ENCODE measurements at regions not wholly inside any gene's neighbourhood (a gene's known extent, or its start where the extent isn't known, plus 50 kb on each side); places are given as distances from the start of the nearest gene placed in this dataset.

DNA sequence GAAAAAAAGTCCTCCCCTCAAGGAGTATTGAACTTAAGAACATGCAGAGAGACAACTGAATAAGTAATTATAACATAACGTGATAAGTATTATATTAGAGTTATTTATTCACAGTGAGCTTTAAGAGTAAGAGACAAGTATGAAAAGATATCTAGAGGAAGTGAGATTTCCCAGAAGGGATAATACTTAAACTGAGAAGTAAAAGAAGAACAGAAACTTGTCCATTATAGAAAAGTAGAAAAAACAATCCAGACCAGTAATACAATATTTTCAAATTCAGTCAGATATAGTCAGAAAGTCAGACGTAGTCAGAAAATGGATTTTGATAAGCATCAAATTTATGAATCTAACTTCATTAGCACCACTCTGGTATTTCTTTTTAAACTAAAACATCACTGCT, 613.0 kb upstream of the CCNG1 start:
- H3K36me3 ChIP-seq, result no peaks in the 10 kb centered on the region
- H3K27me3 ChIP-seq, result no peaks in the 10 kb centered on the region
- ATAC-seq, result no peak
- TF ChIP-seq, protein P1, sequence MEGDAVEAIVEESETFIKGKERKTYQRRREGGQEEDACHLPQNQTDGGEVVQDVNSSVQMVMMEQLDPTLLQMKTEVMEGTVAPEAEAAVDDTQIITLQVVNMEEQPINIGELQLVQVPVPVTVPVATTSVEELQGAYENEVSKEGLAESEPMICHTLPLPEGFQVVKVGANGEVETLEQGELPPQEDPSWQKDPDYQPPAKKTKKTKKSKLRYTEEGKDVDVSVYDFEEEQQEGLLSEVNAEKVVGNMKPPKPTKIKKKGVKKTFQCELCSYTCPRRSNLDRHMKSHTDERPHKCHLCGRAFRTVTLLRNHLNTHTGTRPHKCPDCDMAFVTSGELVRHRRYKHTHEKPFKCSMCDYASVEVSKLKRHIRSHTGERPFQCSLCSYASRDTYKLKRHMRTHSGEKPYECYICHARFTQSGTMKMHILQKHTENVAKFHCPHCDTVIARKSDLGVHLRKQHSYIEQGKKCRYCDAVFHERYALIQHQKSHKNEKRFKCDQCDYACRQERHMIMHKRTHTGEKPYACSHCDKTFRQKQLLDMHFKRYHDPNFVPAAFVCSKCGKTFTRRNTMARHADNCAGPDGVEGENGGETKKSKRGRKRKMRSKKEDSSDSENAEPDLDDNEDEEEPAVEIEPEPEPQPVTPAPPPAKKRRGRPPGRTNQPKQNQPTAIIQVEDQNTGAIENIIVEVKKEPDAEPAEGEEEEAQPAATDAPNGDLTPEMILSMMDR (IDR thresholded peaks at IDR 0.05), result no peak
- TF ChIP-seq POLR2A (IDR thresholded peaks at IDR 0.05), result no peak
- TF ChIP-seq EP300 (IDR thresholded peaks at IDR 0.05), result no peak
- no peak for TF ChIP-seq POLR2AphosphoS5 (IDR thresholded peaks at IDR 0.05)
- WGBS, 2 donors (ENCODE audit: low coverage in 1 of 2), result 57 to 90% methylated on average over 2 of the region's 2 CpGs
- no peaks in the 10 kb centered on the region for H3K9me3 ChIP-seq
- H3K4me1 ChIP-seq, result no peaks in the 10 kb centered on the region
- no peak overlapping the region for H3K27ac ChIP-seq
- no peak overlapping the region for H3K4me3 ChIP-seq

DNA sequence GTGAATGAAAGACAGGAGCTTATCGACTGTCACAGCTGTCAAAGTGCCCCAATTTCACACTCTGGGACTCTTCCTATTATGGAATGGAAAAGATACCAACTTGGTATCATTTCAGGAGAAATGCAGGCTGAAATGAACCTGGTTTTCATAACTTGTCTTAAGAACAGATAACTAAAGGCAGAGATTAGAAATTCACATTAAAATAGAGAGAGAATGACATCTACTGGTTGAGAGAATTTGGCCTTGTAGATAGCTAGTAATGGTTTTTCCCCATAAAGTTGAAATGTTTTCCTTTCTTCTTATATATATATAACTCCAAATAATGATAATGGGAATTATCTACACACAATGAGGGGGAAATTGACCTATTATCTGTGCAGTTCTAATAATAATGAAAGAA, 600.2 kb upstream of the CCNG1 start:
- no peaks in the 10 kb centered on the region for H3K27me3 ChIP-seq
- H3K4me1 ChIP-seq, result no peaks in the 10 kb centered on the region
- no peak overlapping the region for H3K4me3 ChIP-seq
- TF ChIP-seq POLR2AphosphoS5 (IDR thresholded peaks at IDR 0.05) (no peak), EP300 (IDR thresholded peaks at IDR 0.05) (no peak), POLR2A (IDR thresholded peaks at IDR 0.05) (no peak)
- 86 to 89% methylated on average over 1 of the region's 1 CpG for WGBS, 2 donors (ENCODE audit: low coverage in 1 of 2)
- H3K36me3 ChIP-seq, result no peaks in the 10 kb centered on the region
- no peaks in the 10 kb centered on the region for H3K9me3 ChIP-seq
- H3K27ac ChIP-seq, result no peak overlapping the region
- no peak for ATAC-seq

GRCh38 chr5:162842727-162843126, 594.7 kb upstream of the CCNG1 start:
- no peaks in the 10 kb centered on the region for H3K4me1 ChIP-seq
- TF ChIP-seq EP300 (IDR thresholded peaks at IDR 0.05), result no peak
- TF ChIP-seq, protein P1 (IDR thresholded peaks at IDR 0.05), result no peak
- TF ChIP-seq POLR2AphosphoS5 (IDR thresholded peaks at IDR 0.05), result no peak
- TF ChIP-seq POLR2A (IDR thresholded peaks at IDR 0.05), result no peak
- no peak overlapping the region for H3K4me3 ChIP-seq
- no peak overlapping the region for H3K27ac ChIP-seq
- H3K9me3 ChIP-seq, result no peaks in the 10 kb centered on the region
- no peaks in the 10 kb centered on the region for H3K36me3 ChIP-seq
- H3K27me3 ChIP-seq, result no peaks in the 10 kb centered on the region
- no peak for ATAC-seq
- 38 to 60% methylated on average over 2 of the region's 2 CpGs for WGBS, 2 donors (ENCODE audit: low coverage in 1 of 2)

DNA sequence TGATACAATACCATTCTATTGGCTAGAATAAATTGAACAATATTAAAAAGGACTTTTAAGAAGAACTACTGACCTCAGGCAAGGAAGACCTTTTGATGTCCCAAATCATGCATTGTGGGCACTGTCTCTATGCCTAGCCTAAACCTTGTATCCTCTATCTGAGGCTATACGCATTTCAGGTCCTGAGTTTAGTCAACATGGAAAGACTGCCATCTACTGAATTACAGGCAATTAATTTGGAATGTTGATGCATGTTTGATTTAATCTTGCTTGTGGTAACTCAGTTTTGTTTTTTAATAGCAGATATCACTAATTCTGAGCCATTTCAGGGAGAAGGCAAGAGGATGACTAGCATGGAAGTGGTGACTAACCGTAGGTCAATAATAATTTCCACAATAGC, 585.3 kb upstream of the CCNG1 start:
- no peaks in the 10 kb centered on the region for H3K4me1 ChIP-seq
- WGBS, 2 donors (ENCODE audit: low coverage in 1 of 2), result 81 to 88% methylated on average over 2 of the region's 2 CpGs

DNA sequence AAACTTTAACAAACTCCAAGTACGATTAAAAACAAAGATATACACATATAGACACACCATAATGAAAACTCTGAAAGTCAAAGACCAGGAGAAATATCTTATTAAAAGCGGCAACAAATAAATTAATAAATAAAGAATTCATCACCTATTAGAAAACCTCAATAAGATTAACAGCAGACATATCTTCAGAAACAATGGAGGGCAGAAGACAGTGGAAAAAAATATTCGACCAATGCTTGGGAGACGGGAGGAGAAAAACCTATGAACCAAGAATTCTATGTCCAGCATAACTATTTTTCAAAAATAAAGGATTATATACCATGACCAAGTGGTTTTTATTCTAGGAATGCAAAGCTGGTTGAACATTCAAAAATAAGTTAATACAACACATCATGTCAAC, 578.6 kb upstream of the CCNG1 start:
- 87 to 94% methylated on average over 4 of the region's 4 CpGs for WGBS, 2 donors (ENCODE audit: low coverage in 1 of 2)
- Histone ChIP-seq H3K4me1 (no peaks in the 10 kb centered on the region), H3K4me3 (no peak overlapping the region), H3K36me3 (no peaks in the 10 kb centered on the region), H3K9me3 (peaks cover 0 to 16% (median 0%) of the 10 kb centered on the region in 3 donors), H3K27ac (no peak overlapping the region), H3K27me3 (no peaks in the 10 kb centered on the region)
- TF ChIP-seq POLR2A (IDR thresholded peaks at IDR 0.05) (no peak), EP300 (IDR thresholded peaks at IDR 0.05) (no peak), POLR2AphosphoS5 (IDR thresholded peaks at IDR 0.05) (no peak)
- TF ChIP-seq, protein P1 (IDR thresholded peaks at IDR 0.05), result no peak
- ATAC-seq, result no peak

More for the DNA sequence above, 585.3 kb upstream of the CCNG1 start:
- no peak overlapping the region for H3K27ac ChIP-seq
- H3K36me3 ChIP-seq, result no peaks in the 10 kb centered on the region
- H3K27me3 ChIP-seq, result no peaks in the 10 kb centered on the region
- H3K9me3 ChIP-seq, result no peaks in the 10 kb centered on the region
- no peak overlapping the region for H3K4me3 ChIP-seq
- ATAC-seq, result no peak
- TF ChIP-seq, protein P1 (IDR thresholded peaks at IDR 0.05), result no peak

GRCh38 chr5:162870966-162871365, 566.4 kb upstream of the CCNG1 start:
- Histone ChIP-seq H3K9me3 (peaks cover 0 to 8% (median 0%) of the 10 kb centered on the region in 3 donors), H3K27ac (no peak overlapping the region), H3K4me3 (no peak overlapping the region), H3K4me1 (no peaks in the 10 kb centered on the region), H3K36me3 (no peaks in the 10 kb centered on the region), H3K27me3 (no peaks in the 10 kb centered on the region)
- ATAC-seq, result no peak
- TF ChIP-seq POLR2A (IDR thresholded peaks at IDR 0.05) (no peak), POLR2AphosphoS5 (IDR thresholded peaks at IDR 0.05) (no peak), EP300 (IDR thresholded peaks at IDR 0.05) (no peak)
- TF ChIP-seq, protein P1 (IDR thresholded peaks at IDR 0.05), result no peak
